Left ventricle myocardium superior (tissue), 1 donor: ENCODE measurements at regions not wholly inside any gene's neighbourhood (a gene's known extent, or its start where the extent isn't known, plus 50 kb on each side); places are given as distances from the start of the nearest gene placed in this dataset.
A peak's percentile ranks its signal among the peaks of the same experiment; 100 is the strongest.
"Not testable (repeated sequence)": the region's sequence is repeated elsewhere in the genome, so short reads cannot be mapped to it uniquely, and the experiment has no call there.

Experiments
- ATAC-seq: fragments of 200-7000 bp; cut with Tn5 transposase; one replicate; pipeline ENCODE4 v1.9.1; 2020; ENCODE audit warnings: mild to moderate bottlenecking, moderate library complexity
- DNase-seq: peaks from one replicate; pipeline ENCODE4 v3.0.0-alpha.2; 2020
- intact Hi-C: fragments of 100-400 bp; cut with micrococcal nuclease; formaldehyde crosslinking; loops from one replicate; pipeline ENCODE4 v1.11.0; 2022
- donor health status: DM: no; HTN: yes; CAD: no; lungs with severe emphysema.

GRCh38 chr4:8726344-8726851, 133.8 kb downstream of the CPZ start:
- intact Hi-C loops: no loop called here
- no peak for ATAC-seq
- no peak for DNase-seq

DNA sequence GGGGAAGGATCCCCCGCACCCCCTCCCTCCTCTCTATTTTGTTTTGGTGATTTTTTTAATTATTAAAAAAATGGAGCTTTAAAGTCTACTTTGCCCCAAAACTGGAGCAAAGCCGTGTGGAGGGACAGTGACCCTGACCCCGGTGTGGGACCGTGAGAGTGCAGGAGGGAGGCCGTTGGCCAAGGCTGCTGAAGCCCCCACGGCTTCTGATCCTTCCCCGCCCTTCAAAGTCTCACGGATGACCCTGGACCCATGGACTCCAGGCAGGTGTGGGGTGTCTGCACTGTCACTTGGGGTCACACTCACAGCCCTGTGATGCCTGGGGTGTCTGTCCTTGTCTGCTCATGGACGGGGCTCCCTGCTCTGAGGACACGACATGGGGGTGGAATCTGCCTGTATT, 133.3 kb downstream of the CPZ start:
- intact Hi-C loops: no loop called here
- ATAC-seq: no peak
- DNase-seq: no peak

GRCh38 chr4:8725071-8725841, 132.7 kb downstream of the CPZ start:
- intact Hi-C loops: no loop called here
- no peak for ATAC-seq
- no peak for DNase-seq

DNA sequence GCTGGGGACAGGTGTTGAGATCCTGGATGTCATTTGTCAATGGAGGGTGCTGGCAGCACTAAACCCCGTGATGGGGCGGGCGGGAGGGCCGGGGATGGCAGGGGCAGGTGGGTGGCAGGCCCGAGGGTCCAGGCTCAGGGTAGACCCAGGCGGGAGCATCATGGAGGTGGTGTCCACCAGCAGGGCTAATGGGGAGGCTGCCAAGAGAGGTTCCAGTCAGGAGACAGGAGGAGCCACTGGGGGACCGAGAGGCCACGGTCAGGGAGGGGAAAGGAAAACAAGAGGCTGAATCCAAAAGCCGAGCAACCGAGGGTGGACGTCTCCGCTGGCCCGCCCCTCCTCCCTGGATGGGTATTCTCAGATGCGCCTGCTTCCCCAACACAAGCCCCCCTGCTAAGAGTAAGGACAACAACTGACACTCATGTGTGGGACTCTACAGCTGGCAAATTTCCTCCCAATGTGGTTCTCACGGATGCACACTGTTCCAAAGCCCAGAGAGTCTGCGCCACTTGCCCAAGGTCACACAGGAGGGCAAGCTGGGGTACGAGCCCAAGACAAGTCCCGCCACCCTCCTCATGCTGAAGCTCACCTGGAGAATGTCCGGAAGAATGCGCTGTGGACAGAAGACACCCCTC, 132.0 kb downstream of the CPZ start:
- DNase-seq (no peak), ATAC-seq (no peak)
- intact Hi-C loops: no loop called here

DNA sequence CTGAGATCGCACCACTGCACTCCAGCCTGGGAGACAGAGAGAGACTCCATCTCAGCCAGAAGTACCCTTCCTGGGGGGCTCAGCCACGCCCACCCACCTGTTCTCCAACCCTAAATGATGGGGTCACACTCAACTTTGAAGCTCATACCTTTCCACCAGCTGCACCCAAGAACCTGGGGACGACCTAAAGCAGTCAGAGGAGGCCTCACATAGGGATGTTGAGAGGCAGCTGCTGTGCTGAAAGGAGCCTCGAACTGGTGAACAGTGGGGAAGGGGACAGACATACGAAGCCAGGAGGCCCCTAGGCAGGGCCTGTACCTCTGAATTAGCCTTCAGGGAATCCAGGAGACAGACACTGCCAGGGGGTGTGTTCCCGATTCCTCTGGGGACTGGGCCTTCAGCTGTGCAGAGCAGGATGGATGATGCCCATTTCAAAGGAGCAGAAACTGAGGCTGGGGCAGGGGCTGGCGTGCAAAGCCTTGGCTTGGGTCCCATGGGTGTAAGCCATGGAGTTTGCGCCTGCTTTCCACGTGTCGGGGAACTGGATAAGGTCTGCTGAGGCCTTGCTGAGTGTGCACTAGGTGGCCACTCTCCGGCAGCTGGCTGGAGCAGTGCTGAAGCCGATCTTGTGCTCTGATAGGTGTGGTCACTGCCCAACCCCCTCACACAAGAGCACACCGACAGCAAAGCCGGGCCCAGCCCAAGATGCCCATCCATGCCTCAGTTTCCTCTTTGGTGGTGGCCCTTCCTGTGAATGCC, 130.8 kb downstream of the CPZ start:
- DNase-seq (peak; percentile 6), ATAC-seq (no peak)
- intact Hi-C loops: no loop called here

DNA sequence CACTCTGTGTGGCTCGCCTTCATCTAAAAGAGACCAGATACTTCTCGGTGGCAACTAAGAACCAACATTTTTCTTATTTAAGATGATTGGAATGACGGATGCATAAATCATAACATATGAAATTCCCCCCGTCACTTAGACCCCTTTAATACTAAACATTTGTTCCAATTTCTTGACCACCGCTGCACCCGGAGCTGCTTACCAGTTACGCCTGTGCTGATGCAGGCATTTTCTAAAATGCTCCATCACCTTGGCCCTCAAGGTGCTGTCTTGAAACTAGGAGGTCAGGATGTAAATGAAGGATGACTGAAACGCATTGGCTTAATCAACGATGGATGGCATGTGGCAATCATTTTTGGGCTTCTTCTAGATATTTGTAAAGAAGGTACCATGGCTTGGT, 130.0 kb downstream of the CPZ start:
- intact Hi-C loops: no loop called here
- ATAC-seq (no peak), DNase-seq (peak; percentile 2)

GRCh38 chr4:8721621-8722020, 129.1 kb downstream of the CPZ start:
- ATAC-seq: no peak
- no peak for DNase-seq
- intact Hi-C loops: no loop called here

GRCh38 chr4:8719421-8719820, 126.9 kb downstream of the CPZ start:
- ATAC-seq: no peak
- peak; percentile 2 for DNase-seq

GRCh38 chr4:8717470-8717869, 124.9 kb downstream of the CPZ start:
- intact Hi-C loops: loop anchor here (10.0 kb wide), 1 partner anchor 1703 kb away; no protein-coding TSS in a partner anchor
- DNase-seq, ATAC-seq: not testable (repeated sequence)

More at GRCh38 chr4:8719421-8719820, 126.9 kb downstream of the CPZ start:
- intact Hi-C loops: loop anchor here (10.0 kb wide), 1 partner anchor 1705 kb away; no protein-coding TSS in a partner anchor

DNA sequence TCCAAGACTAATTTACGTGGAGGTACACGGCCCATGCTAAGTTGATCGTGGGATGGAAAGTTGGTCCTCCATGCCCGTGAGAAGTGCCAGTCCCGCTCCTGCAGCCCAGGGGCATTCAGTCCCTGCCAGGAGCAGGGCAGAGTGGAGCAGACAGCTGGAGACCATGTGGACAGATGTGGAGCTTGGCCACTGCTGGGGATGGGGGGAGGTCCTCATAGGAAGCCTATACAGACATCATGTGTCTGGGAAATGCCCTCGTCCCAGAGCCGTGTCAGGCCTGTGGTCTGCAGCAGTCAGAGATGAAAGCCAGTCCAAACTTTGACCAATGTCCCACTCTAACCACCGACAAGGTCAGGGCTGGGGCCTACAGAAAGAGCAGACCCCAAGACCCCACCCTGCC, 118.4 kb downstream of the CPZ start:
- intact Hi-C loops: loop anchor here (10.0 kb wide), 1 partner anchor 1696 kb away; no protein-coding TSS in a partner anchor
- no peak for DNase-seq

GRCh38 chr4:8710416-8710815, 117.9 kb downstream of the CPZ start:
- peak; percentile 10 for DNase-seq
- no peak for ATAC-seq
- intact Hi-C loops: loop anchor here (10.0 kb wide), 1 partner anchor 1696 kb away; no protein-coding TSS in a partner anchor

More for the DNA sequence above, 118.4 kb downstream of the CPZ start:
- no peak for ATAC-seq

DNA sequence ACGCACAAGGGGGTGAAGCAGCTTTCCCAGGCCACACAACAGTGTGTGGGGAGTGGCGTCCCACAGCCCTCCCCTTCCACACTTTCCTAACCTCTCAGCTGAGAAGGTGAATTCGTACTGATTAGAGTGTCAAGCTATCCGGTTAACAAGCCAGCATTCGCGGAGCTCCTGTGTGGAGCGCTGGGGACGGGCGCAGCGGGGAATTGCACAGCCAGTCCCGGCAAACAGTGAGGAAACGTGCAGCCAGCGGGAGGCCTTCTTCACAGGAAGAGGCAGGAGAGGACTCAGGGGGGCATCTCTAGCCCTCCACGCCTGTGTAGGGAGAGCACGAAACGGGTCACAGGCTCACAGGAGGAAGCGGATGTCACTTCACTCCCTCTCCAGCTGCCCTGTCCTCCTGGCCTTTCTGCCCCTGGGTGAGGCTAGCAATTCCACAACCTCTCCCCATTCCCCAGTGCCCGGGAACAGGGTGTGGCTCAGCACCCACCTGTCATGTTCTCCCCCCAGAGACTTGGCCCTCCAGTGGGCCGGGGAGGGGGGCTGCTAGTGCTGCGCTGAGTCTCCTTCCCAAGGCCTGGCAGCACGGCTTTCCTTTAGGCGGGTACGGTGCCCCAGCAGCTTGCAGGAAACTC, 117.3 kb downstream of the CPZ start:
- intact Hi-C loops: loop anchor here (10.0 kb wide), 1 partner anchor 1695 kb away; no protein-coding TSS in a partner anchor
- peak; percentile 11 for DNase-seq
- ATAC-seq: no peak

DNA sequence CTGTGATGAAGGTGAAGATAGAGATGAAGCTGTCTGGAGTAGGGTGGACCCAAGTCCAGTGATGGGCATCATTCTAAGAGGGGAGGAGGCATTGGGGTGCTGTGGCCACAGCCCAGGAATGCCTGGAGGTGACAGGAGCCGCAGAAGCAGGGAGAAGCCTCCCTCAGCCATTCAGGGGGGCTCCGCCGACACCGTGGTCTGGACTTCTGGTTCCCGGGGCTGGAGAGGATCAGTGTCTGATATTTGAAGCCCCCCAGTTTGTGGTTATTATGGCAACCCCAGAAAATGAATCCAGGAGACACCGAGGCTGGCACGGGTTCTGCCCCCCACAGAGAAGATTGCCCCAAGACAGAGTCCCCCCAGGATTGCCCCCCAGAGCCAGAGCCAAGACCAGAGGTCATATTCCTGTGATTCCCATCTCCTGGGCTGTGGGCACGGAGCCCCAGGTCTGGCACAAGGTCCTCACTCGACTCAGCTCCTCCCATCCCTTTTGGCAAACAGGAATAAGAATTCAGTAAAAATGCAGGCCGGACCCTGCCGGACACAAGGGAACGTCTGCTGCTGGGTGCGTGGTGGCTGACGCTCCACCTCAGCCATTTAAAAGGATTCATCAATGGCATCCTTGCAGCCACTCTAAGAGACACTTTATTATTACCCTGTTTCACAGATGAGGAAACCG, 116.6 kb downstream of the CPZ start:
- DNase-seq (no peak), ATAC-seq (no peak)
- intact Hi-C loops: no loop called here

GRCh38 chr4:8708401-8709021, 115.9 kb downstream of the CPZ start:
- no peak for ATAC-seq
- DNase-seq: no peak
- intact Hi-C loops: no loop called here

- intact Hi-C loops: no loop called here
- no peak for DNase-seq
- no peak for ATAC-seq
These were observed 114.6 kb downstream of the CPZ start for GRCh38 chr4:8707045-8707781.

DNA sequence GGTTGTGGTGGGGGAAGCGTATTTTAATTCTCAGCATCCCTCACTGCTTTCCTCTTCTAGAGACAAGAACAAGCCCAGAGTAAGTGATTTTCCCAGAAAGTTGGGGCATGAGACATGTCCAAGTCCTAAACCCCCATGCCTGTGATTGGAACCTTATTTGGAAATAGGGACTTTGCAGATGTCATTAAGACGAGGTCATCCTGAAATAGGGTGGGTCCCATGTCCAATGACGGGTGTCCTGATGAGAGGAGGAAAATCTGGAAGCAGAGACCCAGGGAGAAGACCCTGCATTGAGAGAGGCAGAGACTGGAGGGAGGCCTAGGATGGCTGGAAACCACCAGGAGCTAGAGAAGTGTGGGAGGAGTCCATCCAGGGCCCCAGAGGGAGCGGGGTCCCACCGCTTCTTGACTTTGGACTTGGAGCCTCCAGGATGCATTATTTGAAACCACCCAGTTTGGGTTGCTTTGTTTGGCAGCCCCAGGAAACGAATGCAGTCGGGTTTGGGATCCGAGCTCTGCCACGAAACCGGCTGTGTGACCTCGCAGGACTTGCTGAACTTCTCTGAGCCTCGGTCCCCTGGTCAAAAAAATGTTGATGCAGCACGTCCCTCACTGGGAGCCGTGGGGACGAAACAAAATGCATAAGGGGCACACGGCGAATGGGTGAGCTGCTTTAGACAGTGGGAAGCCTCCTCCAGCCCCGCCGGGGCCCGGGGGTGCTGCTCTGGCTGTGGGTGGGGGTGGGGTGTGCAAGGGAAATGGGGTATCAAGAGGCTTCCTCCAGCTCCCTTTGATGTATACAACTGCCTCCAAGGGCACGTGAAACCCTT, 113.9 kb downstream of the CPZ start:
- DNase-seq (no peak), ATAC-seq (no peak)
- intact Hi-C loops: no loop called here
